Fibroblast of lung (primary cell): ENCODE measurements at regions not wholly inside any gene's neighbourhood (a gene's known extent, or its start where the extent isn't known, plus 50 kb on each side); places are given as distances from the start of the nearest gene placed in this dataset.

Source experiments
- EZH2 ChIP-seq: IDR thresholded peaks from 2 replicates; pipeline ENCODE4 v1.5.1; 2012; ENCODE audit warnings: low read length, control low read depth, mild to moderate bottlenecking; ENCODE audit errors: missing control alignments
- TF ChIP-seq, protein P1 (sequence below), 2 donors: IDR thresholded peaks in 1 of 2; conservative IDR thresholded peaks in 1 of 2; 1 replicate in 1 of 2; 2 replicates in 1 of 2; pipeline ENCODE4 v1.5.1; 2011 to 2012; ENCODE audit warnings: low read length in 2 of 2, control low read depth in 1 of 2, inconsistent platforms in 1 of 2, low read depth in 1 of 2, mild to moderate bottlenecking in 1 of 2

GRCh38 chr2:150599889-150600288 lies 112.4 kb upstream of the RND3 start:
- TF ChIP-seq, protein P1, sequence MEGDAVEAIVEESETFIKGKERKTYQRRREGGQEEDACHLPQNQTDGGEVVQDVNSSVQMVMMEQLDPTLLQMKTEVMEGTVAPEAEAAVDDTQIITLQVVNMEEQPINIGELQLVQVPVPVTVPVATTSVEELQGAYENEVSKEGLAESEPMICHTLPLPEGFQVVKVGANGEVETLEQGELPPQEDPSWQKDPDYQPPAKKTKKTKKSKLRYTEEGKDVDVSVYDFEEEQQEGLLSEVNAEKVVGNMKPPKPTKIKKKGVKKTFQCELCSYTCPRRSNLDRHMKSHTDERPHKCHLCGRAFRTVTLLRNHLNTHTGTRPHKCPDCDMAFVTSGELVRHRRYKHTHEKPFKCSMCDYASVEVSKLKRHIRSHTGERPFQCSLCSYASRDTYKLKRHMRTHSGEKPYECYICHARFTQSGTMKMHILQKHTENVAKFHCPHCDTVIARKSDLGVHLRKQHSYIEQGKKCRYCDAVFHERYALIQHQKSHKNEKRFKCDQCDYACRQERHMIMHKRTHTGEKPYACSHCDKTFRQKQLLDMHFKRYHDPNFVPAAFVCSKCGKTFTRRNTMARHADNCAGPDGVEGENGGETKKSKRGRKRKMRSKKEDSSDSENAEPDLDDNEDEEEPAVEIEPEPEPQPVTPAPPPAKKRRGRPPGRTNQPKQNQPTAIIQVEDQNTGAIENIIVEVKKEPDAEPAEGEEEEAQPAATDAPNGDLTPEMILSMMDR (conservative IDR thresholded peaks at IDR 0.05 in 1 of 2, IDR thresholded peaks at IDR 0.05 in 1 of 2; ENCODE audit: low read depth in 1 of 2, low read length in 2 of 2), result peak in 1 of 2 donors; percentile 21
- no peak for TF ChIP-seq EZH2
